Fibroblast of lung (primary cell): ENCODE measurements at regions not wholly inside any gene's neighbourhood (a gene's known extent, or its start where the extent isn't known, plus 50 kb on each side); places are given as distances from the start of the nearest gene placed in this dataset.

Experiments used
- DNase-seq, 2 donors: peaks; one replicate each; pipeline versions ENCODE4 v3.0.0 to v3.0.0-alpha.2; 2010; ENCODE audit warnings: low read depth in 2 of 2
- H2AFZ ChIP-seq: 2 replicates; pipeline ENCODE4 v1.5.1; 2012; ENCODE audit warnings: low read length, control low read depth, inconsistent platforms
- H3K27ac ChIP-seq: 2 replicates; pipeline ENCODE4 v1.5.1; 2011; ENCODE audit warnings: low read length, control low read depth; ENCODE audit not compliant: insufficient read depth
- H3K27me3 ChIP-seq: 2 replicates; pipeline ENCODE4 v1.5.1; 2011; ENCODE audit warnings: mild to moderate bottlenecking, low read length; ENCODE audit not compliant: control insufficient read depth, insufficient read depth
- H3K36me3 ChIP-seq: 2 replicates; pipeline ENCODE4 v1.5.1; 2011; ENCODE audit warnings: low read length; ENCODE audit not compliant: control insufficient read depth, insufficient read depth
- H3K4me1 ChIP-seq: 2 replicates; pipeline ENCODE4 v1.5.1; 2011; ENCODE audit warnings: low read length; ENCODE audit not compliant: control insufficient read depth, insufficient read depth; ENCODE audit errors: extremely low read depth
- H3K4me2 ChIP-seq: 2 replicates; pipeline ENCODE4 v1.5.1; 2011; ENCODE audit warnings: low read length, control low read depth; ENCODE audit not compliant: insufficient read depth; ENCODE audit errors: extremely low read depth
- H3K4me3 ChIP-seq, 4 experiments: fragments of 200-600 bp in 1 of 4; sonication (generic) in 1 of 4; replicated peaks in 1 of 4; 2 replicates each; pipeline ENCODE4 v1.5.1; 2011 to 2016; ENCODE audit warnings: low read length in 4 of 4, low read depth in 3 of 4, mild to moderate bottlenecking in 3 of 4, control low read depth in 2 of 4, inconsistent platforms in 1 of 4, mixed read lengths in 1 of 4; ENCODE audit not compliant: insufficient read depth in 1 of 4; ENCODE audit errors: control extremely low read depth in 1 of 4
- H3K79me2 ChIP-seq: 2 replicates; pipeline ENCODE4 v1.5.1; 2012; ENCODE audit warnings: mild to moderate bottlenecking, low read length, inconsistent platforms; ENCODE audit not compliant: control insufficient read depth, insufficient read depth
- H3K9ac ChIP-seq: 2 replicates; pipeline ENCODE4 v1.5.1; 2011; ENCODE audit warnings: mild to moderate bottlenecking, low read length, control low read depth; ENCODE audit not compliant: insufficient read depth
- H3K9me3 ChIP-seq: 2 replicates; pipeline ENCODE4 v1.5.1; 2012; ENCODE audit warnings: low read depth, low read length; ENCODE audit not compliant: control insufficient read depth, insufficient read depth
- H4K20me1 ChIP-seq: 2 replicates; pipeline ENCODE4 v1.5.1; 2011; ENCODE audit warnings: low read length; ENCODE audit not compliant: control insufficient read depth, insufficient read depth; ENCODE audit errors: extremely low read depth
- CTCF ChIP-seq, 2 donors: IDR thresholded peaks in 1 of 2; conservative IDR thresholded peaks in 1 of 2; 1 replicate in 1 of 2; 2 replicates in 1 of 2; pipeline ENCODE4 v1.5.1; 2011 to 2012; ENCODE audit warnings: low read length in 2 of 2, control low read depth in 1 of 2, inconsistent platforms in 1 of 2, low read depth in 1 of 2, mild to moderate bottlenecking in 1 of 2
- EZH2 ChIP-seq: IDR thresholded peaks from 2 replicates; pipeline ENCODE4 v1.5.1; 2012; ENCODE audit warnings: low read length, control low read depth, mild to moderate bottlenecking; ENCODE audit errors: missing control alignments

GRCh38 chr1:116262995-116263385 is 110.1 kb upstream of the ATP1A1 start:
- H3K4me2 ChIP-seq: no peak overlapping the region
- H3K4me1 ChIP-seq: no peaks in the 10 kb centered on the region
- TF ChIP-seq EZH2 (no peak), CTCF (conservative IDR thresholded peaks at IDR 0.05 in 1 of 2, IDR thresholded peaks at IDR 0.05 in 1 of 2; ENCODE audit: low read depth in 1 of 2, low read length in 2 of 2) (no peak)
- H2AFZ ChIP-seq: no peak overlapping the region
- no peaks in the 10 kb centered on the region for H3K9me3 ChIP-seq
- H3K27me3 ChIP-seq: no peaks in the 10 kb centered on the region
- H4K20me1 ChIP-seq: no peaks in the 10 kb centered on the region
- no peak overlapping the region for H3K4me3 ChIP-seq
- H3K36me3 ChIP-seq: no peaks in the 10 kb centered on the region
- H3K9ac ChIP-seq: no peak overlapping the region
- no peak for DNase-seq
- H3K27ac ChIP-seq: no peak overlapping the region
- H3K79me2 ChIP-seq: no peaks in the 10 kb centered on the region

GRCh38 chr1:116265931-116266863 is 106.8 kb upstream of the ATP1A1 start:
- Histone ChIP-seq H3K4me3 (no peak overlapping the region), H3K9me3 (no peaks in the 10 kb centered on the region), H3K36me3 (no peaks in the 10 kb centered on the region), H4K20me1 (no peaks in the 10 kb centered on the region), H3K4me2 (no peak overlapping the region), H3K9ac (no peak overlapping the region), H3K27me3 (no peaks in the 10 kb centered on the region), H3K4me1 (no peaks in the 10 kb centered on the region), H2AFZ (no peak overlapping the region), H3K79me2 (no peaks in the 10 kb centered on the region), H3K27ac (no peak overlapping the region)
- TF ChIP-seq CTCF (conservative IDR thresholded peaks at IDR 0.05 in 1 of 2, IDR thresholded peaks at IDR 0.05 in 1 of 2; ENCODE audit: low read depth in 1 of 2, low read length in 2 of 2) (no peak), EZH2 (no peak)
- no peak for DNase-seq

- no peak overlapping the region for H3K4me3 ChIP-seq
- no peak for DNase-seq
- H3K79me2 ChIP-seq: no peaks in the 10 kb centered on the region
- no peak overlapping the region for H3K9ac ChIP-seq
- TF ChIP-seq CTCF (conservative IDR thresholded peaks at IDR 0.05 in 1 of 2, IDR thresholded peaks at IDR 0.05 in 1 of 2; ENCODE audit: low read depth in 1 of 2, low read length in 2 of 2) (no peak), EZH2 (no peak)
- no peaks in the 10 kb centered on the region for H3K27me3 ChIP-seq
- H3K9me3 ChIP-seq: no peaks in the 10 kb centered on the region
- H3K36me3 ChIP-seq: no peaks in the 10 kb centered on the region
- no peak overlapping the region for H2AFZ ChIP-seq
- H3K27ac ChIP-seq: no peak overlapping the region
- H3K4me1 ChIP-seq: no peaks in the 10 kb centered on the region
- no peak overlapping the region for H3K4me2 ChIP-seq
- no peaks in the 10 kb centered on the region for H4K20me1 ChIP-seq
Observed at GRCh38 chr1:116266864-116267212, 106.2 kb upstream of the ATP1A1 start.
